GM20431 (cell line): ENCODE measurements at regions not wholly inside any gene's neighbourhood (a gene's known extent, or its start where the extent isn't known, plus 50 kb on each side); places are given as distances from the start of the nearest gene placed in this dataset.

ENCODE experiments used
- in situ Hi-C: fragments of 300-500 bp; cut with MseI, MboI; formaldehyde crosslinking; loops from one replicate; pipeline ENCODE4 v1.15.0; 2020; ENCODE audit warnings: low sequenced_read_pairs; ENCODE audit not compliant: unreplicated experiment

DNA sequence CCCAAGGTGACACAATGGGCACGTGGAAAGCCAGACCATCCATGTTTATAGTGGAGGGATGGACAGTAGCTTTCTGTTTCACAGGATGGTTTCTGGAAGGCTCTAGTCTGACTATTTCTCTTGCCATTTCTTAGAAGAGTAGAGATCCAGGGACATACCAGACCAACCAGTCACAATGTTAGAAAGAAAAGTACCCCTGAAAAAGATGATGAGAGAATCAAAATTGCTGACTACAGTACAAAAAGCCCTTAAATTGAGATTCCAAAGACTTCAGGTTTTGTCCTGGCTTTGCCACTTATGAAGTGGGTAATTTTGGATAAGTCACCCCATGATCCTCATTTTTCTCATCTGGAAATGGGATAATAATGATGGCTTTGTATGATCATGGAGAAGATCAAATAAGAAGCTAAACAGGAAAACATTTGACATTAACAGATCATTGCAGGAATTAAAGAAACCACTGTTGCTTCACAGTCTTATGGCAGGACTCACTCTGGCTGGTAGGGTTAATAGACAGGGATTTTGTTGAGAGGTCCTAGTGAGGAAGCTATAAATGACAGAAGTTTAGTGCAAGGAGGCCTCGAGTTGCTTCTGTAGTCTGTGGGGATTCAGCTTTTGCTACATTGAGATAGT, 386.0 kb downstream of the IRS1 start:
- in situ Hi-C loops = no loop called here

DNA sequence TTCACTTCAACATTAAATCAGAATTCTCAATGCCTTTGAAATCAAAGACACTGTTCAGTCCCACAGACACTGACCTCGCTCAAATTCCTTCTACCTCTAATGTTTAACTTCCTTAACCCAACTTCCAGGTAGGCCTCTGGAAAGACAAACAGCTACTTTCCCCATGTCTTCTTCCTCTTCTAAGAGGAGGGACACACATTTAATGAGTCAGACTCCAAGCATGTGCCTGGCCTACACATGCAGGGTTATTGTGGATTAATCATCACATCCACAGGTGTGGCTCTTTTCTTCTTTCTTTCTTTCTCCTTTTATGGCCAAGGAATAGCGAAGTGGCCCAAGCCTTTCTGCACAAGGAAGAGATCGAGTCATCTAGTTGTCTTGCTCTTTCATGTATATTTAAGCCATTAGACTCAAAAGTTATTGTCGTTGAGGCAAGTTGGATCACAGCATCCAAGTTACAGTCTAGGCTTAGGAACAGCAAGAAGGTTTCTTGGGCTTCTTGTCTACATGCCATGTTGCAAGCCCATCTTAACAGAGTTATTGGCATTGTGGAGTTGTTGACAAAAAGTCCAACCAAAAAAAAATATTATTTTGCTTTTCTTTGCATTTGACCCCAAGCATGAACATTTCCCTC, 387.8 kb downstream of the IRS1 start:
- in situ Hi-C loops = no loop called here

DNA sequence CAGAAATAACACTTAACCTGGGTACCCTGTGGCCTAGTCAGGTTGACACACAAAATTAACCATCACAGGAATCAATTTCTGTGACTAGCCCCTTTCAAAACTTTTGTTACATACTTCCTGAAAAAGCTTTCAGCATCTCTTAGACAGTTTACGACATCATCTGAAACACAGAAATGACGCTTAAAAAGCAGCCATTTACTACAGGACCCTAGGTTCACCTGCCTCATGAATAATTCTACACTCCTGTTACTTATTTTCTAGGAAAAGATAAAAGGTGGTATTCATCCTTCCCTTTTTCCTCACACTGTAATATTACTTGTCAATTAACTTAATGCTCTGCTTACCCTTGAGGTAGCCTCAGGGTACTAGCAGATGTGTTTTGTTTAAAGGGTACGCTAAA, 388.4 kb downstream of the IRS1 start:
- in situ Hi-C loops = no loop called here

DNA sequence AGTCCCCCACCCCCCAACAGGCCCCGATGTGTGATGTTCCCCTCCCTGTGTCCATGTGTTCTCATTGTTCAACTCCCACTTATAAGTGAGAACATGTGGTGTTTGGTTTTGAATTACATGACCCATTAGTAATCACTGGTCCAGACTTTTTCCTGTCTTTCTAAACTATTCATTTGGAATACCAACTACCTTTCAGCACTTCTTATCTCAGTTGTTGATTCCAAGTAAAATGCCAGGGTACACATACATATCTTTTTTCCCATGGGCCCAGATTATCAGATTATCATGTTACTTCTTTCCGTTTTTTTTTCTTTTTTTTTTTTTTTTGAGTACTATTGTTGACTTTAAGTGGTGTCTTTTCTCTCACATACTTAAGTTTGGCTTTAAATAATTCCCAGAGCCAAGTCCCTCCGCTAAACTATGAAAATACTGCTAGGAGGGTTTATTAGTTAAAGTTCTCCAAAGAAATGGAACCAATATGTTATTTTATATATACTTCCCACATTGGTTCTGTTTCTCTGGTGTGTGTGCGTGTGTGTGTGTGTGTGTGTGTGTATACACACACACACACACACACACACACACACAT, 389.3 kb downstream of the IRS1 start:
- in situ Hi-C loops = no loop called here

DNA sequence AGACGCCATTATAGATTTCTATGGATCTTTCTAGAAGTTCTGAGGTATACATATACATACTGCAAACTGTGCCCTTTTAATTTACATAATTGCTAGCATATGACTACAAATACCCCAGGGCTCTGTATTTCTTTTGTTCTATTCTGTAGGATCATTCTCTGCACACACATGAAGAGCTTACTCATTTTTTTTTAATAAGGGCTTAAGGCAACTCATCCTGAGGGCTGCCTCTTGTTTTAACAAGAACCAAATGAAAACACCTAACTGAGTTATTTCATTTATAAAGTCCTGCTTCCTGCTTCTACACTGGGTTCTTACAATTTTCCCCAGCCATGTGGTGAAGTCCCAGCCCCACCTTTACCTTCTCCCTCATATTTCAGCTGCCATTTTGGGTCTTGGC, 390.5 kb downstream of the IRS1 start:
- in situ Hi-C loops = no loop called here

DNA sequence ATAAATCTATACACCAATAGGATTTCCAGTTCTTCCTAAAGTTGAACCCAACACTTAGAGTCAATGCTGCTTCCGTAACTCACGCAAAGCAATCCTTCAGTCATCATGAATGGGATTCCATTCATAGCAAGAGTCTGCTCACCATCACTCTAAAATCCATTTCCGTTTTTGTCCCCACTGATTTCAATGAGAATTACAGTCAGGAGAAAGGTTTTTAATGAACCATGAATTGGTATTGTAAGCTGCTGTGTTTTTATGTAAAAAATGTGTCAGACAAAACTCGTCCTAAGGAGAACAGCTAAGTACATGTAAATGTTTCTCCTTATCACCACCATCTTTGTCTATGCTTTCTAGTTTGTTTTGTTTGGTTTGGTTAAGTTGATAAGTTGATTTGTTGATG, 391.5 kb downstream of the IRS1 start:
- in situ Hi-C loops = no loop called here

DNA sequence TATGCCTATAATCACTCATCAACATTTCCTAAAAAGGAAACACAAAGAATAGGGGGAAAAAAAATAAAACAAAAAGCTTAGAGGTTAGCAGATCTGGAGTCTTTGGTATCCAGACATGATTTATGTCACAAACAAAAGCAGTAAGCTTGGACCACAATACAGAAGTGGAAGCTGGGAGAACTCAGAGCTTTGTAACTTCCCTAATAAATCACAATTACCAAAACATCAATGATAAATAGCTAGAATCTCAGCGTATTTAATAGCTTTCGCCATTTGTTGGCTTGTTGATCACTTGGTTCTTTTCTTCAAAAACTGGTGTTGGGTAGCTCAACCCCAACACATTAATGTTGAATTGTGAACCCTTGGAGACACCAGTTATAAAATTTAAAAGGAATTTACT, 392.5 kb downstream of the IRS1 start:
- in situ Hi-C loops = no loop called here

DNA sequence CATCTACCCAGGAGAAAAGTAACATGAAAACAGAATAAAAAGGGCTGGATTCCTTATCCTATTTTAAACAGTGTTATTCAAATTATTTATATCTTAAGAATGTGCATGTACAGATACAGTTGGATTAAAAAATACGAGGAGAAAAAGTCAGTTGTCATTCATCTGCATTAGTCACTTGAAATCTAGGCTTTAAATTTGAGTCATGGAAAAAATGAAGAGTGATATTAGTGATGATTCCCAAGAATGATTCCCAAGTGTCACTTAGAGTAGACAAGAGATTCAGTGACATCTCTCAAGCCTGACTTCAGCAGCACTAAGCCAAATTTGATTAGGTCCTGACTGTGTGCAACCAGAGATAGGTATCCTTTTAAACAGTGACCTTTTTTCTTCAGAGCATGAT, 394.2 kb downstream of the IRS1 start:
- in situ Hi-C loops = no loop called here

DNA sequence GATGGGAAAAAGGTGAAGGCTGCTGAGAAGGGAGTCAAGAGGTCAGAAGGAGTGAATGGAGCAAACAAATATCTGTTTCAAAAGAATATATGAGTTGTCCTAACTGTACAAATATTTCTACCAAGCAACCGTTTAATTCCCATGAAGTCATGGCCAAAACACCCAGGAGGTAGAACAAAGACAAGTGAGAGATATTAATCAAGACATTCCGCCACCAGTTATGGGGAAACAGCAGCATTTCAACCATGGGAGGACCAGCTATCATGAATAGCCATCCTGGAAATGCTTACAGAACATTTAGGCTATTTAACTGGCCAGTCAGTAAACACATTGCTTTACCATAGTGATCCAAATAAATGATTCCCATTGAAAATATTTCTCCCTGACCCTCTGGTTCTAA, 396.3 kb downstream of the IRS1 start:
- in situ Hi-C loops = no loop called here

DNA sequence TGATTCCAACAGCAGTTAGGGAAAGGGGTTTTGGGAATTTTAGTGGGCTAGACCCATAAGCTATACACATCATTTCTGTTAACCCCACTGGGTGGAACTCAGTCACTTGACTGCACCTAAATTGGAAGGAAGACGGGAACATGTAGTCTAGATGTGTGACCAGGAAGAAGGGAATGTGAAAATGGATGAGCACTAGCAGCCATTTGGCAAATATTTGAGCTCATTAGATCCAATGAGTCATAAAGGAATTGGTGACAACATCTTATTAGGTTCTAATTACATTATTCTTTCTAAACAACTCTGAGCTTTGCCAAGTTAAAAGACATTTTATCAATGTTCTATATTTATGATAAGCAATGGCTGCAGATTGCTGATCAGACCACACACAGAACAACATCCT, 400.6 kb downstream of the IRS1 start:
- in situ Hi-C loops = no loop called here

DNA sequence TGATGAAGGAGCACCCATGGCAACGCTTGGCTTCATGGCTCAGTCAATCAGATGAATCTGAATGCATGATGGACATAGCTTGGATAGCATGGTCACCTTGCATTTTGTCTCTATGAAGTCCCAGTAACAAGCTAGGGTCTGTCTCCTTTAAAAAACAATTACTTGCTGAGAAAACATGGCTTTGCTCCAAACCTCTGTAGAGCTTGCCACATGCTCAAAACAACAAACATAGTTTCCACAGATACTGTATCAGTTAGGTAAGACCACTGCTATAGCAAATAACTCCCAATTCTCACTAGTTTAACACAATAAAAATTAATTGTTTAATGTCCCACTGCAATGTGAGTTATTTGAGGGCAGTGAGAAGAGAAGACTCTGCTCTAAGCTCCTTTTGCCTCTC, 401.0 kb downstream of the IRS1 start:
- in situ Hi-C loops = no loop called here

DNA sequence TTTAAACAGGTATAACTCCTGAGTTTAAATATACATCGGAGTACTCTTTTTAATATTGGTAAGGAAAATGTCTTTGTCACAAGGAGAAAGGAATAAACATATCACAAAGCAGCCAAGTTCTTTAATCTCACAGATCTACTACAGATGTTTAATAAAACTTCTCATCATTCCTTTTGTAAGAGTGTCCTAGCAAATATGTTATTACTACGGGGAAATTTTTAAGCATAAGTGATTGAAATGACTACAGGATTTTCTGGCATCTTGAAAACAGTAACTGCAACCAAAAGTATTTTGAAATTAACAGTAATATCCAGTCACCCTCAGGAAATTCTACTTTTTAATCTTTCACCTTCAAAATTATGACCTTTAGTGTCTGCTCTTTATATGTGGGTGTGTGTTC, 403.1 kb downstream of the IRS1 start:
- in situ Hi-C loops = no loop called here

DNA sequence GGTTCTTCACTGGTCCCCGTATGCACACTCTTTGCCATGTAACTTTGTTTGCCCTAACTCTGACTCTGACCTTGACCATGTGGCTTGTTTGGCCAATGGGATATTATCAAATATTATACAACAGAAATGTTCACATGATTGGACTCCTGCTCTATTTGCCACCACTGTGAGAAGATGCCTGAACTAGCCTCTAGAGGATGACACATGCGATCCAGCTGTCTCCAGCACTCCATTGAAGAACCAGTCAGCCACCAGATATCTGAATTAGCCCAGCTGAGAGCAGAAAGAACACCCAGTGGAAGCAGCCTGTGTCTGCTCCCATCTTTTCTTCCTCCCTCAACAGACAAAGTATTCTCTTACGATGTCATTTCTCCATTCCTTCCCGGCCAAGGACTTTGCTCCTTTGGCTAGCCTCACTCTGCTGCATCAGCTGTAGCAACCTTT, 412.1 kb downstream of the IRS1 start:
- in situ Hi-C loops = no loop called here

DNA sequence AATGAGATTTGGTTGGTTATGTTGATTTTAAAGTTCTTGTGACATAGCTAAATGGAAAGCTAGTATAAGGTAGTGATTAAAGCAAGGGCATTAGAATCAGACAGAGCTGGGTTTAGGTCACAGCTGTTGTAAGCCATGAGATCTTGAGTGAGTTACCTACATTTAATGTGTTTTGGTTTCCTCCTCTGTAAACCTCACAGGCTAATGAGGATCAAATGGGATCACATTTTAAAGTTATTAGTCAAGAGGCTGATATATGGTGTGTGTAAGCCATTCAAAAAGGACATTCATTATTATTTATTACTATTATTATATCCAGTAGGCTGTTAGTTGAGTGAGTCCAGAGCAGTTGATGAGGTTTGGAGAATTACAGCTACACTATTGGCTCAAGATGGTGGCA, 416.2 kb downstream of the IRS1 start:
- in situ Hi-C loops = no loop called here

DNA sequence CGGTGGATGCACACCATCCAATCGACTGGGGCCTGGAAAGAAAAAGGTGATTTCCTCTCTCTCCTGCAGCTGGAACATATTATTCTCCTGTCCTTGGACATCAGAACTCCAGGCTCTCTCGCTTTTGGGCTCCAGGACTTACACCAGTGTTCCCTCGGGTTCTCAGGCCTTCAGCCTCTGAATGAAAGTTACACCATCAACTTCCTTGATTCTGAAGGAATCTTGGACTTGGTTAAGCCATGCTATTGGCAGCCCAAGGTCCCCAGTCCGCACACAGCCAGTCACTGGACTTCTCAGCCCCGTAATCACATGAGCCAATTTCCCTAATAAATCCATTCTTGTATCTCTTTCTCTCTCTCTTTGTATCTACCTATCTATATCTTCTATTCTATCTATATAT, 418.9 kb downstream of the IRS1 start:
- in situ Hi-C loops = no loop called here

DNA sequence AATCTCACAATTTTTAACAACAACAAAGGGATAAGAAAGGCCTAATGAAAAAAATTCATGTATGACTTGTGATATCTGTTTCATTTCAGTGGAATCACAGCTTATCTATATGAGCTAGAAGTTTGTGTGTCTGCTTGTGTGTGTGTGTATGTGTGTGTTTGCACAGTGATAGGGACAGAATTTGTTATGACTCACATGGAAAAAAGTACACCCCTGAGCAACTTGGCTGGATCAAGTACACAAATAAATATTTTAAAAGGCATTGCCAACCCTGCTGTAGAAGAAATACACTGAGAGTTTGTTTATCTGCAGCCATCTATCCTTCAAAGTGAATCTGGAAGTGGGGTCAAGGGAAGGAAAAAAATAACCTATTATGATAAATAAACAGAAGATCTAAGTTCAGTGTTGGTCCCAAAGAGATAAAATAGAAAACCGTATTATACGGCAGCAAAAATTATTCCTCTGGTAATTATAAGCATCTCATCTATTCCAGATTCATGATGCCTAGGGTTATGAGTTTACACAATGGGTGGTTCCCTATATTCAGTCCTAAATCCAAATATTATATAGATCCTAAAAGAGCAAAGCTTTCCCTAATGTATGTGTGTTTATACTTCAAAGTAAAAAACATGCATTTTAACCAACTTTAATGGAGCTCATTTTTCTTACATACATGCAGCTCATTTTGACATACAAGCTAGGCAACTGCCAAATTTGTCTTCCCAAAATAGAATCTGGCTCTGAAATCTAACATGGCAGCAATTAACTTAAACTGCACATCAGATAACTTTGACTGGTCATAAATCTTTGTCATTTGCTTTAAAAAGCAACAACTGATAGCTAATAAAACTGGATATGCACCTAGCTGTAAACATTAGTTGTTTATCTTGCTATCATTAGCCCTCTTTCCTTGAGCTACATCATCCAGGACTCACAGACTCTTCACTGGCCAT, 420.6 kb downstream of the IRS1 start:
- in situ Hi-C loops = no loop called here

DNA sequence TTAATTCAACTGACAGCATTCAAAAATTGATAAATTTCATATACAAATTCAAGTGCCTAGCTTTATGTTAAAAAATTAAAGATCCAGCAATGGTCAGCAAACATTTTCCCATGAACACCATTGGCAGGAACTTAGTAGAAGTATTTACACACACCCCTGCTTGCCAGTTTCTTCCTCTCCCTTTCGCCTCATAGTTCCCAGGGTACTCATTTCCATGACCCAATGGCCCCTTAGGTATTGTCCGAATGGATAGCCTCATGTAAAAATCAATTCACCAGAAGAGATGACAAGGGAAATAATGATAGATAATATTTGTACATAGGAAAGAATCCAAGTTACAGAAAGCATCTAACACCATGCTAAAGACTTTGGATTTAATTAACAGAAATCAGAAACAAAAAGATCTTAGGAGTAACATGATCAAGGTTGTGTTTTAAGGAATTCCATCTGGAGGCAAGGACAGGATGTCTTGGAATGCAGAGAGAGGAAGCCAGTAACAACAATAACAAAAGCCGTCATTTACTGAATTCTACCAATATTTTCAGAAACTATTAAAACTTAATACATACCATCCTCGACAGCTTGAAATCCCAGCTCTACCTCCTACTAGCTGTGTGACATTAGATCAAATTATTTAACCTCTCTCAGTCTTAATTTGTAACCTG, 423.0 kb downstream of the IRS1 start:
- in situ Hi-C loops = no loop called here

DNA sequence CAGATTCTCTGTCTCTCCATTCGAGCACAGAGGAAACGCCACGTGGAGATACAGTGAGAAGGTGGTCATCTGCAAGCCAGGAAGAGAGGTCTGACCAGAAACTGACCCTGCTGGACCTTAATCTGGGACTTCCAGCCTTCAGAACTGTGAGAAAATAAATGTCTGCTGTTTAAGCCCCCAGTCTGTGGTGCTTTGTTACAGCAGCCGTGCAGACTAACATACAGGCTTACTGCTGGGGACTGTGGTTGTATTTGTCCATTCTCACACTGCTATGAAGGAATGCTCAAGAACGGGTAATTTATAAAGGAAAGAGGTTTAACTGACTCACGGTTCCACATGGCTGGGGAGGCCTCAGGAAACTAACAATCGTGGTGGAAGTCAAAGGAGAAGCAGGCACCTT, 432.7 kb downstream of the IRS1 start:
- in situ Hi-C loops = no loop called here

DNA sequence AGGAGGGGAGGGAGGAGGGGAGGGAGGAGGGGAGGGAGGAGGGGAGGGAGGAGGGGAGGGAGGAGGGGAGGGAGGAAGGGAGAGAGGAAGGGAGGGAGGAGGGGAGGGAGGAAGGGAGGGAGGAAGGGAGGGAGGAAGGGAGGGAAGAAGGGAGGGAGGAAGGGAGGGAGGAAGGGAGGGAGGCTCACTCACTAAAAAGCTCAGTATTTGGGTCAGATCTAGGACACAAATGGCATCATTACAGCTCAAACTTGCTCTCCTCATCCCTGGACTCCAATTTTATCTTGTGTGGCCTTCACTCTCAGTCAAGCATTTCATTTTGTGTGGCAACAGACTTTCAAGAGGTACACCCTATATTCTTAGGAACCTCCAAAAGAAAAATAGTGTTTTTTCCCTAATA, 435.4 kb downstream of the IRS1 start:
- in situ Hi-C loops = no loop called here

DNA sequence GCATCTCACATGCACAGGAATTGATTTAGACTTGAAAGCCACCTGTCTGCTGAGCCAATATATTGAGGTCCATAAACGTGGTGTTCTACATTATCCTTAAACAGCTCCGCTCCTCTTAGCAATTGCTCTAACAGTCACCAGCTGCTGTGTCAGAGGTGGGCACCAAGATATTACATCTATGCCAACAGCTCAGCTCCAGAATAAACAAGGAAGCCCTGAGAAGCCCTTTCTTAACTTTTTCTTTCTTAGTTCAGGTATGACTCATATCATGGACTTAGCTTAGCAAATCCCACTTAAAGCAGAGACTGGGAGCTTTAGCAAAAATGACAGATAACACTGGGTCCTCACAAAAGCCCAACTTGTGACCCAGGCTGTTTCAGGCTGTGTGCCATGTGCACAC, 436.6 kb downstream of the IRS1 start:
- in situ Hi-C loops = no loop called here
